VCaP (cell line): ENCODE measurements at regions not wholly inside any gene's neighbourhood (a gene's known extent, or its start where the extent isn't known, plus 50 kb on each side); places are given as distances from the start of the nearest gene placed in this dataset.

Source experiments
- H3K27ac ChIP-seq: fragments of 450-650 bp; 2 replicates; pipeline ENCODE4 v1.5.1; 2017
- CTCF ChIP-seq: fragments of 450-650 bp; conservative IDR thresholded peaks from 2 replicates; pipeline ENCODE4 v1.5.1; 2017; ENCODE audit warnings: mild to moderate bottlenecking, moderate library complexity

GRCh38 chr12:116687888-116688287 is 50.0 kb downstream of the SPRING1 start:
- H3K27ac ChIP-seq: no peak overlapping the region

GRCh38 chr12:116684891-116685290 is 53.0 kb downstream of the SPRING1 start:
- no peak overlapping the region for H3K27ac ChIP-seq
- no peak for TF ChIP-seq CTCF

More at GRCh38 chr12:116687888-116688287, 50.0 kb downstream of the SPRING1 start:
- TF ChIP-seq CTCF: peak; percentile 46

GRCh38 chr12:116677202-116677661 is 60.6 kb downstream of the SPRING1 start:
- H3K27ac ChIP-seq: peak overlapping the region; percentile 75
- no peak for TF ChIP-seq CTCF

GRCh38 chr12:116675339-116676107 is 62.3 kb downstream of the SPRING1 start:
- no peak for TF ChIP-seq CTCF
- H3K27ac ChIP-seq: peak overlapping the region; percentile 75

GRCh38 chr12:116674643-116675183 is 63.2 kb downstream of the SPRING1 start:
- H3K27ac ChIP-seq: no peak overlapping the region
- no peak for TF ChIP-seq CTCF

- TF ChIP-seq CTCF: peak; percentile 34
- no peak overlapping the region for H3K27ac ChIP-seq
These were observed 64.2 kb downstream of the SPRING1 start for GRCh38 chr12:116673681-116674111.

GRCh38 chr12:116672842-116673516 is 64.9 kb downstream of the SPRING1 start:
- H3K27ac ChIP-seq: no peak overlapping the region
- no peak for TF ChIP-seq CTCF
